GM10248 (cell line): ENCODE measurements at regions not wholly inside any gene's neighbourhood (a gene's known extent, or its start where the extent isn't known, plus 50 kb on each side); places are given as distances from the start of the nearest gene placed in this dataset.

Experiments
- CTCF ChIA-PET: fragments of 300-600 bp; sonication (Branson Sonifier 250); formaldehyde crosslinking; extraction: SDS; loops from one replicate; lab custom pipeline; 2021; ENCODE audit warnings: antibody characterized with exemption; lab: Yijun Ruan, JAX
- POLR2A ChIA-PET: fragments of 350-650 bp; sonication (Branson Sonifier 250); formaldehyde crosslinking; extraction: SDS; loops from one replicate; lab custom pipeline; 2020; ENCODE audit warnings: antibody characterized with exemption; lab: Yijun Ruan, JAX
- DNase-seq: peaks from one replicate; pipeline ENCODE4 v3.0.0; 2012; ENCODE audit errors: extremely low spot score
- CTCF ChIP-seq: IDR thresholded peaks from 2 replicates; pipeline ENCODE4 v1.5.1; 2012; ENCODE audit warnings: mild to moderate bottlenecking, low read depth; ENCODE audit errors: extremely low read depth, missing control alignments, control extremely low read depth

- ChIA-PET CTCF (no interaction called here), POLR2A (no interaction called here)
- DNase-seq = no peak
- TF ChIP-seq CTCF = no peak
These were observed 193.2 kb downstream of the LNPK start for GRCh38 chr2:175808858-175809257.

- TF ChIP-seq CTCF = no peak
- no peak for DNase-seq
- ChIA-PET CTCF (interaction anchor here (0.7 to 1.4 kb wide), 3 partner anchors 13 to 38 kb away, joined by 3 read pairs; no protein-coding TSS in a partner anchor), POLR2A (no interaction called here)
These were observed 194.0 kb downstream of the LNPK start for GRCh38 chr2:175808078-175808477.

GRCh38 chr2:175807031-175807873, 194.8 kb downstream of the LNPK start:
- no peak for TF ChIP-seq CTCF
- ChIA-PET CTCF (interaction anchor here (0.7 to 1.4 kb wide), 3 partner anchors 14 to 37 kb away, joined by 3 read pairs; no protein-coding TSS in a partner anchor), POLR2A (no interaction called here)
- no peak for DNase-seq

- TF ChIP-seq CTCF = no peak
- ChIA-PET POLR2A (interaction anchor here (0.5 kb wide), 1 partner anchor 95 kb away, joined by 3 read pairs; no protein-coding TSS in a partner anchor), CTCF (no interaction called here)
- no peak for DNase-seq
These were observed 195.5 kb downstream of the LNPK start for GRCh38 chr2:175806570-175806969.

GRCh38 chr2:175806125-175806490, 196.0 kb downstream of the LNPK start:
- no peak for DNase-seq
- POLR2A ChIA-PET = interaction anchor here (0.5 kb wide), 1 partner anchor 95 kb away, joined by 3 read pairs; no protein-coding TSS in a partner anchor
- TF ChIP-seq CTCF = no peak
- CTCF ChIA-PET = no interaction called here

- CTCF ChIA-PET = interaction anchor here (1.2 kb wide), 1 partner anchor 30 kb away, joined by 3 read pairs; no protein-coding TSS in a partner anchor
- no peak for TF ChIP-seq CTCF
- POLR2A ChIA-PET = no interaction called here
- no peak for DNase-seq
These were observed 196.5 kb downstream of the LNPK start for GRCh38 chr2:175805442-175806124.
